H4 (cell line): ENCODE measurements at regions not wholly inside any gene's neighbourhood (a gene's known extent, or its start where the extent isn't known, plus 50 kb on each side); places are given as distances from the start of the nearest gene placed in this dataset.
A peak's percentile ranks its signal among the peaks of the same experiment; 100 is the strongest.
"Not testable (repeated sequence)": the region's sequence is repeated elsewhere in the genome, so short reads cannot be mapped to it uniquely, and the experiment has no call there.

ENCODE experiments used
- DNase-seq: peaks from one replicate; pipeline ENCODE4 v3.0.0-alpha.2; 2015; ENCODE audit warnings: low spot score

DNA sequence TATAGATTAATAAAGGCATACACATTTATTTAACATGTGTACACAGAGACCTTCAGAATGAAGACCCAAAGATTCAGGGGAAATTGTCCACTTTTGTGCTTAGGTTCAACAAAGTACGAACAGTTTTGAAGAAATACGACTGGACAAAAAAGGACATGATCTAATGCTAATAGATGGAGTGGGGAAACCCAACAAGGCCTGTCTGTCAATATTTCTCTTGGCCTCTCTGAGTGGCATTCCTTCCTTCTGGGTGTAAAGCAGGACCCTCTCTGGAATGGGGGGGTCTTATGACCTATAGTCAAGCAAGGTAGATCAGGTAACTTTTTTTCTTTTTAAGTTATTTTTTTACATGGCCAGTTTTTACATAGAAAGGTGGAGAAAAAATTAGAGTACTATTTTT lies 222.3 kb upstream of the IGFBP3 start:
- no peak for DNase-seq

DNA sequence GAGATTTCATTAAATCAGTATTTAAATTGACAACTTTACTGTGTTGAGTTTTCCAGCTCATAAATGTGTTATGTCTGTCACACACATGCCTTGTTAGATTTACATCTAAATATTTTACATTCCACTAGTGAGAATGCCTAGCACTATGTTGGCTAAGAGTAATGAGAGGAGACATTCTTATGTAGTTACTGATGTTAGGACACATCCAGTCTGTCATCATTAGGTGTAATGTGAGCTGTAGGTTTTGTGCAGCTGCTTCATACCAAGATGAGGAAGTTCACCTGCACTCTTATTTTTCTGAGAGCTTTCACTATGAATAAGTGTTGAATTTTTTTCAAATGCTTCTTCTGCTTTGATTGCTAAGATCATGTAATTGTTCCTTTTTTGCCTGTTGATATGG lies 218.0 kb upstream of the IGFBP3 start:
- peak; percentile 44 for DNase-seq

DNA sequence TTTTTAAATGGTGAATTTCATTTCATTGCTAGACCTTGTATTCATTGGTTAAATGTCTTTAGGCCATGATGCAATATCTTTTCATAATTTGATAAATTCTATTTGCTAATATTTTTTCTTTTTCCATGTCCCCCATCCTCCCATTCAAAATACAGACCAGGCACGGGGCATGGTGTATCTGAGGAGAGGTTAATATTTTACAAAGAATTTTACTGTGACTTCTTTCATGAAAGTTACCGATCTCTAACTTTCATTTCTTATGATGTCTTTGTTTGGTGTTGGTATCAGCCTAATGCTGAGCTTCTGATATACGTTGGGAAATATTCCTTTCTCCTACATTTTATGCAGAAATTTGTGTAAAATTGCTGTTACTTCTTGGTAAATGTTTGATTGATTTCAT lies 216.7 kb upstream of the IGFBP3 start:
- no peak for DNase-seq

DNA sequence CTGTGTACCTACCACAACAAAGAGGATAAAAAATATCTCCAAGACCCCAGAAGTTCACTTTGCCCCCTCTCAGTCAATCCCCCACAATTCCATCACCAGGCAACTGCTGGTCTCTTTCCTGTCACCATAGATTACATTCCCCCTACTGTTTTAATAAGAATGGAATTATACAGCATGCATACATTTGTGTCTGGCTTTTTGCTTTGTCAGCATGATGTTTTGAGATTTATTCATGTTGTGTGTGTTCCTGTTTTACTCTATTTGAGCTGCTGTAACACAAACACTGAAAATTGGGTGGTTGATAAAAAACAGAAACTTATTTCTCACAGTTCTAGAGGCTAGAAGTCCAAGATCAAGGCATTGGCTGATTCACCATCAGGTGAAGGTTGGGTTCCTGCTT lies 214.5 kb upstream of the IGFBP3 start:
- DNase-seq = no peak

DNA sequence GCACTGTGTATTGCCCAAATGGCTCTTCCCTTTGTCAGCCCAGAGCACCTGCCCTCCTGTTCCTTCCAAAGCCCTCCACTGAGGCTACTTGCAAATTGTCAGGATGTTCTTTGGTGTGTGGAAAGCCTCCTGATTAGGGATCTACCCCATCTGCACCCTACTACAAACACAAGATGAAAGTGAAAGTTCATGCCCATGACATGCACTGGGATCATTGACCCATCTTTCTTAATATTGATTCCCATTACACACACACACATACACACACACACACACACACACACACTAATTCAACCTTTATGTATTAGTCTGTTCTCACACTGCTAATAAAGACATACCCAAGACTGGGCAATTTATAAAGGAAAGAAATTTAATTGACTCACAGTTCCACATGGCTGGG lies 213.7 kb upstream of the IGFBP3 start:
- no peak for DNase-seq

DNA sequence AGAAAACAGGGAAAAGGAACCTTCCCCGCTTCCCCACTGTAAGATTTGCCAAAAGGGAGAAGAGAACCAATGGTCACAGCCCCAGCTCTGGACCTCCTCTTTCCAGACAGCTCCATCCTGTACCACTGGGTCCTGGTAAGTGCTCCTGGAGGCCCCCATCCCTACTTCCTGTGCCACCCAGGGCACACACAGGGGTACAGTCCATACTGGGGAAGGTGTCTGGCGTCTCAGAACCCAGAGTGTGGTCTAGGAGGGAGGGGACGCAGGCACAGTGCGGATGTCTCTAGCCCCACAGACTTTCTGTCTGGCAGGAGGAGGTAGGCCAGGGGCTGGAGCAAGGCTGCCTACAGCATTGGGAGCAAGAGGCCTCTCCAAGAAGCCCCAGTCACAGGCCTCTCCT lies 213.3 kb upstream of the IGFBP3 start:
- no peak for DNase-seq

DNA sequence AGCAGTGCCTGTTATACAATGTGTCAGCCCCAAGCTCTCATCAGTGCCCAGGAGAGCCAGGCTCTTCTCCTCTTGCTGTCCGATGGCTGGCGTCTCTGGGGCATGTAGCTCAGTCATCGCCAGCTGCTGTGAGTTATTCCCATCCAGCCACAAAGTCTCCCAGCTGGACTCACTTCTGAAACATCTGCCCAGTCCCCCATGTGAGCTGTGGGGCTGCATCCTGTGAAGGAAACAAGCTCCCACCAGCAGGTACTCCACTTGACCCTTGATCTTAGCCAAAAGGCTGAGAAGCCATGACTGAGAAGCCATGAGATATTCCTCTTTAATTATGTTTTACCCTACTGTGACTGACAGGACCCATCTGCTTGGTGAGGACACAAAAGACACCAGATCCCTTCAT lies 212.7 kb upstream of the IGFBP3 start:
- DNase-seq = no peak

DNA sequence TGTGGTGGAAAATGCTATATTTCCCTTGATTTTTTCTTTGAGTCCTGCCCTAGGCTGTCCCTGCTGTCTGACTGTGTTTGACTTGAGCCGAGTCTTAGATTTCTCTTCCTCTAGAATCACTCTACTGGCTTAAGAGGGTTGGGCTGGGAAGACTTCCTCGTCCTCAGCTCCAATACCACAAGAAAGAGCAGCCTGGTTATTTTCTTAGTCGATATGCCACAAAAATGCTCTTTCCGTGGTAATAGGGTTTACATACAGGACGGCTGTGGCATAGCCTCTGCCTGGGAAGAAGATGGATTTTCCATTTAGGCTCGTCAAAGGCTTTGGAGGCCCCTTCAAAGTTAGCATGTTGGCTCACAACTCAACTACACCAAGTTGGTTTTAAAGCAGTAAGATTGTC lies 212.0 kb upstream of the IGFBP3 start:
- DNase-seq = peak; percentile 67

DNA sequence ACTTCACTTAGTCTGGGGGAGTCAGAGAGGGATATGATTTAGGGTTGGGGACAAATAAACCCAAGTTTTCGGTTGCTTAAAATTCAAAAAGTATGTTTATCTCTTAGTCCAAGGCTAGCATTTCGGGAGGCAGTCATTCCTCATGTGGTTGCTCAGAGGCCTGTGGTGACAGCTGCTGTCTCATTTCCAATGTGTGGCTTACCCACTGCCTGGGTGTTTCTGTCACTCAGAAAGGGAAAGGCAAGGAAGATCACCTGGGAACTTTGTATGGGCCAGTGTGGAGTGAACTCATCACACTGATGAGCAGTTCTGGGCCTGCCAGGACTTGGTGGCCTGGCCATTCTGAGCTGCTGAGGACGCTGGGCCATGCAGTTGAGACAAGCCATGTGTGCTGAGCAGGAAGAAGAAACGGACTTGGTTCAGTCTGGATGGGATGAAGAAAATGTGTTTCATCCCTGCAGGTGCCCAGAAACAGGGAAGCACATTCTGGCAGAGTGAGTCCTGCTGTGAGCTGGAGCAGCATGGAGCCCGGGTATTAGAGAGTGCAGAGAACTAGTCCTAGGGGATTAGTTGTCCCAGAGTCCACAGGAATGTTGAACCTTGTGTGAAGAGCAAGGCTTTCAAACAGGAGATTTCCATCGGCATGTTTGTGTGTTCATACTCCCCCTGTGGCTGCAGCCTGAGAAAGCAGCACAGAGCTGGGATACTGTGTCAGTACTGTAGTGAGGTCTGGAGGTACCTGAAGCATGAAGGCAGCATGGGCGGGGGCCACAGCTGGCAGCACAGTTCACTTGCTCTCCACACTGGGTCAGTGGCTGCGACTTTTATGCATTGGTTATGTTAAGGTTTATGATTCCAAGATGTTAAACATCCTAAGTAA lies 211.1 kb upstream of the IGFBP3 start:
- no peak for DNase-seq

DNA sequence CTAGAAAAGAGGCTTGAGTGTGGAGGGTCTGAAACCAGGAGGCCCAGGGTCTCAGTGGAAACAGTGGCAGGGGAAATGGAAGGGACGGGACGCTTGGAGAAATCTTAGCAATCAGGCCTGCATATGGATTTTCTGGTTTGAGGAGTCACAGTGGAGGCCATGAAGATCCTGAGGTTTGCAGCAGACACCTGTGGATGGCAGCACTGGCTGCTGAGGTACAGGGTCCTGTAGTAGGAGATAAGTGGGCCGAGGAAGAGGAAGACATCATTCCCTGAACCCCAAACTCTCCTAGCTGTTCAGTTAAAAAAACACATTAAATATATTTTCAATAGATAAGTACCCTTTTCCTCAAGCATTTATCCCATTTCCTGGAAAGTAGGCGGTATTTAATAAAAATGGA lies 208.8 kb upstream of the IGFBP3 start:
- no peak for DNase-seq

DNA sequence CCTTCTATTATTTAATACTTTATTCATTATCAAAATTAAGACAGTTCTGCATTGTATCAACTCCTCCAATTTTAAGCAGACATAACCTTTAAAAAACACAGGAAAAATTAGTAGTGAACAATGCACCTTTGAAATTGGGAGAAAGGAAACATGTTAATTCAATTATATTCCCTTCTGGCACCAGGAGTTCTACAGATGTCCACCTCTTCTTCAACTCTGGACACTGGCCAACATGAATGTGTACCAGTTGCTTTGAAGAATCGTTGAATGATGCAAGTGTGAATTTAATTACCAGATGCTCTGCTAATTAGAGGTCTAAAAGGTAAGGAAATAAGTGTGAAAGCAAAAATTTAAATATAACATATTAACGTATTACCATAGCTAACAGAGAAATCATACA lies 206.7 kb upstream of the IGFBP3 start:
- DNase-seq = no peak

DNA sequence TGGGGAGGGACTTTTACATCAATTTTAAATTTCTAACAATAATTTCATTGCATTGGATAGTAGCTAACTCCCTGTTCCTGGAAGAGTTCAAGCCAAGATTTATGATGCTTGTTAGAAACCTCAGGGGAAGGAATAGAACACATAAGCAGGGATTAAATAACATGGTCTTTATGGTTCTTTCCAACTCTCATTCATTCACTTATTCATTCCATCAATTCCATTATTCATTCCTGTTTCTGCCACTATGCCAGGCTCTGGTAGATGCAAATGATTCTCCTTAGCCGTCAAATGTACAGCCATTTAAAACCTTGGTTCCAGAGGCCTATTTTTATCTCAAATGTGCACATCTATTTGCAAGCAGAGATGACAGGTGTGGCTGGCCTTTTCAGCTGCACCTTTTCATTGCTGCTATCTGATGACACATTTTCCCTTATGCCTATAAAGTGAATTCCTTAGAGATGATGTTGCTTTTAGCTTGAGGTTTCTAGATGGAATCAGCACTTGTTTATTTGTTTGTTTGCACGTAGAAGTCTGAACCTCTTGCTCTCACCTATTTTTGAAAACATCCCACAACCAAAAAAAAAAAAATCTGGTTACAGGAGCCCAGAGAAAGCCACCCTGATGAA lies 205.7 kb upstream of the IGFBP3 start:
- DNase-seq = no peak

DNA sequence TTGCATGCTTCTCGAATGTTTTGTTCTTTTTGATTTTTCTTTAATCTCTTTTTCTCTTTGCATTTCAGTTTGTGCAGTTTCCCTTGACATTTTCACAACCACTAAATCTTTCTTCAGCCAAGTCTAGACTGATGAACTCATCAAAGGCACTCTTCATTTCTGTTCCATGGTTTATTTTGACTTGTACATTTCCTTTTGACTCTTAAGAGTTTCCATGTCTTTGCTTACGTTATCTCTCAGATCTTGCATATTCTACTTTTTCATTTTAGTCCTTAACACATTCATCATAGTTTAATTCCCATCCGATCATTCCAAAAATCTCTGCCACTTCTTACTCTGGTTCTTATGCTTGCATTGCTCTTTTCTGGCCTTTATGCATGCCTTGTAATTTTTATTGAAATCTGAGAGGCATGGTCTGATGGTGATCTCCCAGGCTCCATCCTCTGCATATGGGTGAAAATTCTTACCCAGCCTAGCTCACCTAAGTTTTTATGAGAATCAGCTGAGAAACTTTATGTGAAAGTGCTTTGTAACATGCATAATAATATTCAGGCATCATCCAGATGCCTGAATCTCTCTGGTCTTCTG lies 202.8 kb upstream of the IGFBP3 start:
- DNase-seq = no peak

DNA sequence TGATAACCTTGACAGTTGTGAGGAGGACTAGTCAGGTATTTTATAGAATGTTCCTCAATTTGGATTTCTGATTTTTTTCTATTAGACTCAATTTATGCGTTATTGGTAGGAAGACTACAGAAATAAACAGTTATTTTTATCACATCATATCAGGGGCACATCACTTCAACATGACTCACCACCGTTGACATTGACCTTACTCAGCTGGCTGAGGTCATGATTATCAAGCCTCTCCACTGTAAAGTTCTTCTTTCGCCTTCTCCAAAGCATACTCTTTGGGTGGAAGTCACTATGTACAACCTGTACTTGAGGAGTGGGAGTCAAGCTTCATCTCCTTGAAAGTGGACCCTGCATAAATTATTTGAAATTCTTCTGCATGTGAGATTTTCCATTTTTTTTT lies 194.3 kb upstream of the IGFBP3 start:
- DNase-seq = no peak

DNA sequence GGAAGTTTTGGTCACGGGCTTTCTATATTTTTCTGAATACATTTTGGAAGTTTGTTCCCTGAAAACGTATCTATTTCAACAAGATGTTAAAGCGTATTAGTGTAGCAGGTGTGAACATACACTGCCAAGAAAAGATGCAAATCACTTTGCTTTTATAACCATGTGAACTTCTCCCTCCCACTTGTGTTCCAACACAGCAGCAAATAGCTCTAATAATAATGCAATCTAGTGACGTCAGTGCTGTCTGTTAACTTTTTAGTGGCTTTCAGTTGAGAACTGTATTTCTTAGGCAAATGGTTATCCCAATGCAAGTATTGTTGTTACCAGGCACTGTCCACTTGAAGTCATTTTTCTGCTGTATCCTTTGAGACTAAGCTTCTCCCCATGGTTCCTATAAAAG lies 188.4 kb upstream of the IGFBP3 start:
- no peak for DNase-seq

DNA sequence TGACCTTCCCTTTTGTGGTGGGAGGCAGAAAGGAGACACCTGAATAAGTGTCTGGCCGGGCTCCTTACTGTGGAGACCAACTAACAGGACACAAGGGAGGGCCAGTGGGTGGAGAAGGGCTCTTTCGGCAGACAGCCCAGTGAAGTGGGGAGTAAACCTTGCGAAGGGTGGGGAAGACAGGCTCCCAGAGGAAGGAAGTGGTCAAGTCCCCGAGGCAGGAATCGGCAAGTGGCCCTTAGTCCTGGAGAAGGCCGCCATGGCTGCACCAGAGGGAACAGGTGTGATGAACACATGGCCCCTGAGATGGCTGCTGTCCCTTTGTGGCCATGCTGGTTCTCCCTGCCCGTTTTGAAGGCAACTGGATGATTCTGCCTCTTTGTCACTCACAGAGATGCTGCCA lies 187.2 kb upstream of the IGFBP3 start:
- DNase-seq = no peak

DNA sequence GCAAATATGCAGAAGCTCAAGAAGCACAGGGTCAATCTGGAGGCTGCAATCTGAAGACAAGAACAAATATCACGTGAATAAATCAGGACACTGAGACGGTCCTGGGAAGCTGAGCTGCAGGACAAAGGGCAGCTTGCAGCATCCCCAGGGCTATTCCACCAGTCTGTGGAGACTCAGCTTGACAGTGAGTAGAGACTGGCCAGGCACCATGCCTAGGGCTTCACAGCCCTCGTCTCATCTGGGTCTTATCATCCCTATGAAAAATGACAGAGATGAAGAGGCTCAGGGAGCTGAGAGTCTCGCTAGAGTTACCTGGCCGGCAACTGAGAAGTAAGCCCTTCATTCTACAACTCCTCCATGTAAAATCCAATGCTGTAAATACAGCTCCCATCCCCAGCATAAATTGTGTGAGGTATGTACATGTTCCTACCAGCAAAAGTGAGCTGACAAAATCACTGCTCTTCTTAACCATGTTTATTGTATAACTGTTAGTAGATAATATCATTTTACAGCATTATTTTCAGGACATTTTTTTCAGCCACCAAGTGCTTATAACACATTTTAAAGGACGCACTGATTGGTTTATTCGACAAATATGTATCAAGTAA lies 186.6 kb upstream of the IGFBP3 start:
- no peak for DNase-seq

DNA sequence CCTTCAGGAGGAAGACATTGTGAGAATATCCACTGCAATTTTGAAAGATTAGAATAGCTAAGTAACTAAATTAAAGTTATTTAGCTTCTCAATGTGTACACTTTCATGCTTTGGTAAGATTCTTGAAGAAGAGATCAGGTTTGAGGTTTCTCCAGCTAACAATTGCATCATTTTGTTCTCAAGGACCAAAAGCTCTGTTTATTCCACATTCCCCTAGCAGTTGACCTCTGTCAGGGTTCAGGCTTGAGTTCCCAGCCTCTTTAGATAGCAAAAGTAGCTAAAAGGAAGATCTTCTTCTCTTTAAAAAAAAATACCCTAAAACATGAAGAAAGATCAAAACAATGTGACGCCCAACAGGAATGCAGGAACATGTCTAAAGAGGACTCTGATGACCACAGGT lies 179.4 kb upstream of the IGFBP3 start:
- no peak for DNase-seq

DNA sequence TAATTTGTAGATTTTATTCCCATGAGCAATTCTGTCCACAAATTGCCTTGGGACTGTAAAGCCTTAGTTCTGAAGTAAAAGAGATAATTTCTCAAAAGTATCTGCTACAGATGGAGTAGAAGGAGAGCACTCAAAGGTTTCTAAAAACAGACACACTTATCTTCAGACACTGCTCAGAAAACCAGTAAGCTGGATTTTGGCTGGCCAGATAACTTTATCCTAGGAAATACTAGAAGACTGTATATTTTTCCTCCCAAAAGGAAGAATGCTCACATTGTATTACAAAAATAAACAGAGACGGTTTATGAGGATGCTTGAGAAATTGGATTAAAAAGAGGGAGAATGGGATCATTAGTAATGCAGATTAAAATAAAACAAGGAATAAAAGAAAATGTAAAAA lies 178.0 kb upstream of the IGFBP3 start:
- DNase-seq = no peak

DNA sequence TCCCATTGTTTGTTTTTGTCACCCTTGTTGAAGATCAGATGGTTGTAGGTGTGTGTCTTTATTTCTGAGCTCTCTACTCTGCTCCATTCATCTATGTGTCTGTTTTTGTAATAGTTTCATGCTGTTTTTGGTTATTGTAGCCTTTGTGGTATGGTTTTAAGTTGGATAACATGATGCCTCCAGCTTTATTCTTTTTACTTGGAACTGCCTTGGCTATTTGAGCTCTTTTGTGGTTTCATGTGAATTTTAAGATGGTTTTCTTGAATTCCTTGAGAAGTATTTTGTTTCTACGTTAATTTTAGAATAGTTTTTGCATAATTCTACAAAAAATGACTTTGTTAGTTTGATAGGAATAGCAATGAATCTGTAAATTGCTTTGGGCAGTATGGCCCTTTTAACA lies 170.0 kb upstream of the IGFBP3 start:
- no peak for DNase-seq

DNA sequence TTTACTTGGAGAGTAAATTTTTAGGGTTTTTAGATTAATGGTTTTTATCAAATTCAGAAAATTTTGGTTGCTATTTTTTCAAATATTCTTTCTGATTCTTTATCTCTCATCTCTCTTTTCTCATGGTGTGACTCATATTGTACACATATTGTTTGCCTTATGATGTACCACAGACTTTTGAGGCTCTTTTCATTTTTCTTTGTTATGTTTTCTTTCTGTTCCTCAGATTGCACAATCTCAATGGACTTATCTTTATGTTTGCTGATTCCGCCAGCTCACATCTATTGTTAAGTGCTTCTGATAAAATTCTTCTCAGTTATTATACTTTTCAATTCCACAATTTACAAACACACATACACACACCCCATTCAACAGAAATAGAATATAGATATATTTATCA lies 168.2 kb upstream of the IGFBP3 start:
- no peak for DNase-seq

DNA sequence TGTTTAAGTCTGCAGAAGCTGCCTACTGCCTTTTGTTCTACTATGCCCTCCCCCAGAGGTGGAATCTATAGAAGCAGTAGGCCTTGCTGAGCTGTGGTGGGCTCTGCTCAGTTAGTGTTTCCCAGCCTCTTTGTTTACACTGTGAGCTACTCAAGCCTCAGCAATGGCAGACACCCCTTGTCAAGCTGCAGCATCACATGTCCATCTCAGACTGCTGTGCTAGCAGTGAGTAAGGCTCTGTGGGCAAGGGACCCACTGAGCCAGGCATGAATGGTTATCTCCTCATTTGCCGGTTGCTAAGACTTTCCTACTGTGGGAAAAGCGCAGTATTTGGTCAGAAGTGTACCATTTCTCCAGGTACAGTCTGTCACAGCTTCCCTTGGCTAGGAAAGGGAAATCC lies 167.4 kb upstream of the IGFBP3 start:
- not testable (repeated sequence) for DNase-seq

DNA sequence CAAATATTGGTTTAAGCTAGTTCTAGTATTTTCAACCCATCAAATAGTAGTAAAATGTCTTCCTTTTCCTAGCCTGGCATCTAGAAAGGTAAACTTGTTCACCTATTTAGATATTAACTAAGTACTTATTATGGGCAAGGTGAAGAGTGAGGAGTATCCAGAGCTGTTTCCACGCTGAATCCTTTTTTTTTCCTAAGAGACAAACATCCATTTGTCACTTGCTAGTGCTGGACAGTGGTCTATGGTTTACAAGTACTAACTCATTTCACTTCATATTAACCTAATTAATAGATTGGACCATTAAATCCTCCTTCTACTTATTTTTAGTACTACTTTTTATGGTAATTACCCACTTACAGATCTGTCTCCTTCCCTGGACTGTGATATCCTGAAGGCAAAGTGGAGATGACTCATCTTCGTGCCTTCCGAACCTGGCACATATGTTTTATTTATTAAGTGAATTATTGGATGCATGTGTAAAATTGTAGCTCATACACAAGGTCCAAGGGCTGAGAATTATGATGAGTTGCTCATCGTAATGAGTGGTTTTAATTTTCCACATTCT lies 159.6 kb upstream of the IGFBP3 start:
- no peak for DNase-seq
